Adrenal gland (tissue), 5 donors: ENCODE measurements at regions not wholly inside any gene's neighbourhood (a gene's known extent, or its start where the extent isn't known, plus 50 kb on each side); places are given as distances from the start of the nearest gene placed in this dataset.

Experiments used
- POLR2A ChIP-seq, 2 donors: fragments of 450-650 bp; IDR thresholded peaks; one replicate each; pipeline ENCODE4 v1.6.1; 2017; ENCODE audit warnings: antibody characterized with exemption in 2 of 2, mild to moderate bottlenecking in 2 of 2, moderate library complexity in 1 of 2
- TF ChIP-seq, protein P1 (sequence below), 6 experiments: fragments of 450-650 bp in 4 of 6; fragments of 200-600 bp in 2 of 6; sonication (generic) in 1 of 6; IDR thresholded peaks; 1 replicate in 5 of 6; 2 replicates in 1 of 6; pipeline versions ENCODE4 v1.5.1 to v1.8.0; 2016 to 2021; ENCODE audit warnings: antibody characterized with exemption in 6 of 6, mild to moderate bottlenecking in 2 of 6, moderate library complexity in 1 of 6
- donor health status: DM: no; HTN: no; CAD: no.

DNA sequence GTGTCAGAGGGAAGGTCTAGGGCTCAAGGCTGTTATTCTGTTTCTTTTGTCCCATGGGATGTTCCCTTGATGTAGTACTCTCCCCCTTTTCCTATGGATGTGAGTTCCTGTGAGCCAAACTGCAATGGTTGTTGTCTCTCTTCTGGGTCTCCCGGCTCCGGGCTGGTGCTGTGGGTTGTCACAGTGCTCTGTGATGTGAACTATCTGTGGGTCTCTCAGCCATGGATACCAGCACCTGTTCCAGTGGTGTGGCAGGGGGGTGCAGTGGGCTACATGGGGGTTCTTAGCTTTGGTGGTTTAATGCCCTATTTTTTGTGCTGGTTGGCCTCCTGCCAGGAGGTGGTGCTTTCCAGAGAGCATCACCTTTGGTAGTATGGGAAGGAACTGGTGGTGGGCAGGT is 941.1 kb downstream of the KCNA4 start:
- TF ChIP-seq, protein P1, sequence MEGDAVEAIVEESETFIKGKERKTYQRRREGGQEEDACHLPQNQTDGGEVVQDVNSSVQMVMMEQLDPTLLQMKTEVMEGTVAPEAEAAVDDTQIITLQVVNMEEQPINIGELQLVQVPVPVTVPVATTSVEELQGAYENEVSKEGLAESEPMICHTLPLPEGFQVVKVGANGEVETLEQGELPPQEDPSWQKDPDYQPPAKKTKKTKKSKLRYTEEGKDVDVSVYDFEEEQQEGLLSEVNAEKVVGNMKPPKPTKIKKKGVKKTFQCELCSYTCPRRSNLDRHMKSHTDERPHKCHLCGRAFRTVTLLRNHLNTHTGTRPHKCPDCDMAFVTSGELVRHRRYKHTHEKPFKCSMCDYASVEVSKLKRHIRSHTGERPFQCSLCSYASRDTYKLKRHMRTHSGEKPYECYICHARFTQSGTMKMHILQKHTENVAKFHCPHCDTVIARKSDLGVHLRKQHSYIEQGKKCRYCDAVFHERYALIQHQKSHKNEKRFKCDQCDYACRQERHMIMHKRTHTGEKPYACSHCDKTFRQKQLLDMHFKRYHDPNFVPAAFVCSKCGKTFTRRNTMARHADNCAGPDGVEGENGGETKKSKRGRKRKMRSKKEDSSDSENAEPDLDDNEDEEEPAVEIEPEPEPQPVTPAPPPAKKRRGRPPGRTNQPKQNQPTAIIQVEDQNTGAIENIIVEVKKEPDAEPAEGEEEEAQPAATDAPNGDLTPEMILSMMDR (IDR thresholded peaks at IDR 0.05), result no peak
- TF ChIP-seq POLR2A (IDR thresholded peaks at IDR 0.05), result no peak
